ENCODE measurements at regions not wholly inside any gene's neighbourhood (a gene's known extent, or its start where the extent isn't known, plus 50 kb on each side); places are given as distances from the start of the nearest gene placed in this dataset.

- Mint-ChIP-seq H3K27ac (no peak overlapping the region), H3K27me3 (ENCODE audit: low read depth) (no peaks in the 10 kb centered on the region), H3K9me3 (no peaks in the 10 kb centered on the region), H3K36me3 (ENCODE audit: insufficient read depth in 1 of 3, low read depth in 3 of 3) (no peaks in the 10 kb centered on the region), H3K4me3 (no peak overlapping the region), H3K4me1 (peaks cover 3% of the 10 kb centered on the region in 2 experiments; a peak in 1 of 4 replicates)
- Histone ChIP-seq H3K18ac (ENCODE audit: insufficient read length, low read depth, low read length) (no peak overlapping the region), H3K9ac (ENCODE audit: extremely low read depth, insufficient read length, low read length) (no peak overlapping the region), H3K79me2 (ENCODE audit: insufficient read depth, low read length) (no peaks in the 10 kb centered on the region), H3K14ac (ENCODE audit: insufficient read depth, low read length) (no peak overlapping the region), H3K4ac (ENCODE audit: low read depth, low read length) (no peak overlapping the region), H4K91ac (ENCODE audit: insufficient read length, low read depth, low read length) (no peak overlapping the region), H2AFZ (ENCODE audit: low read length) (no peak overlapping the region), H3T11ph (ENCODE audit: low read length) (no peak overlapping the region), H2BK12ac (ENCODE audit: insufficient read length, low read depth, low read length) (no peak overlapping the region), H3K4me1 (ENCODE audit: insufficient read depth, low read length) (no peaks in the 10 kb centered on the region), H3K56ac (ENCODE audit: insufficient read length, low read depth, low read length) (no peak overlapping the region), H4K8ac (replicated peaks; ENCODE audit: insufficient read length, low read depth, low read length) (no peak overlapping the region), H3K4me2 (ENCODE audit: insufficient read depth, insufficient read length, low read length) (no peak overlapping the region), H3K27me3 (ENCODE audit: insufficient read depth, low read length) (no peaks in the 10 kb centered on the region), H3K23me2 (ENCODE audit: insufficient read length, low read depth, low read length, poor library complexity, severe bottlenecking) (no peaks in the 10 kb centered on the region), H2BK20ac (ENCODE audit: low read depth, low read length, poor library complexity, severe bottlenecking) (no peak overlapping the region), H4K20me1 (ENCODE audit: control insufficient read depth, insufficient read depth, insufficient read length) (no peaks in the 10 kb centered on the region), H3K79me1 (ENCODE audit: insufficient read depth, low read depth, low read length, poor library complexity, severe bottlenecking) (no peaks in the 10 kb centered on the region), H2BK120ac (ENCODE audit: low read depth, low read length, poor library complexity, severe bottlenecking) (no peak overlapping the region), H3K23ac (ENCODE audit: insufficient read length, low read depth, low read length) (no peak overlapping the region), H2AK5ac (ENCODE audit: insufficient read length, low read length) (no peak overlapping the region), H3K9me3 (ENCODE audit: control insufficient read depth, low read depth, low read length) (no peaks in the 10 kb centered on the region), H3K27ac (ENCODE audit: insufficient read length, low read depth, low read length) (no peak overlapping the region), H4K5ac (ENCODE audit: insufficient read length, low read depth, low read length) (no peak overlapping the region), H2BK15ac (ENCODE audit: low read depth, low read length) (no peak overlapping the region), H2BK5ac (ENCODE audit: insufficient read length, low read length) (no peak overlapping the region)
- no peak for TF ChIP-seq CTCF (conservative IDR thresholded peaks at IDR 0.05)
- no peak for DNase-seq
- WGBS (ENCODE audit: extremely low coverage, insufficient read length, low lambda C conversion rate) = no CpG with 5 or more reads among the region's 3 CpGs
Measured at GRCh38 chr14:49405291-49405690, 180.9 kb downstream of the RPS29 start.

Data from H9 (cell line).